Aorta (tissue), 5 donors: ENCODE measurements at regions not wholly inside any gene's neighbourhood (a gene's known extent, or its start where the extent isn't known, plus 50 kb on each side); places are given as distances from the start of the nearest gene placed in this dataset.

Experiments used
- ATAC-seq: fragments of 200-7000 bp; cut with Tn5 transposase; one replicate; pipeline ENCODE4 v1.9.1; 2022; ENCODE audit warnings: moderate library complexity; ENCODE audit not compliant: low FRiP score
- DNase-seq, 2 donors: peaks; one replicate each; pipeline ENCODE4 v3.0.0-alpha.2; 2020
- H3K27ac ChIP-seq, 2 donors: one replicate each; pipeline ENCODE4 v1.5.1; 2013; ENCODE audit warnings: low read length in 2 of 2, mild to moderate bottlenecking in 2 of 2, moderate library complexity in 2 of 2, control low read depth in 1 of 2, inconsistent platforms in 1 of 2, low read depth in 1 of 2
- H3K27me3 ChIP-seq, 2 donors: one replicate each; pipeline ENCODE4 v1.6.1; 2013; ENCODE audit warnings: control low read depth in 1 of 2, low read length in 1 of 2, mild to moderate bottlenecking in 1 of 2, moderate library complexity in 1 of 2; ENCODE audit not compliant: insufficient read depth in 2 of 2, control insufficient read depth in 1 of 2
- H3K36me3 ChIP-seq, 2 donors: one replicate each; pipeline ENCODE4 v1.6.1; 2013; ENCODE audit warnings: control low read depth in 1 of 2, low read length in 1 of 2, mild to moderate bottlenecking in 1 of 2; ENCODE audit not compliant: insufficient read depth in 2 of 2, control insufficient read depth in 1 of 2
- H3K4me1 ChIP-seq, 2 donors: one replicate each; pipeline ENCODE4 v1.6.1; 2013; ENCODE audit warnings: low read length in 2 of 2, control low read depth in 1 of 2, mild to moderate bottlenecking in 1 of 2, moderate library complexity in 1 of 2; ENCODE audit not compliant: insufficient read depth in 2 of 2, control insufficient read depth in 1 of 2
- H3K4me3 ChIP-seq, 2 donors: one replicate each; pipeline ENCODE4 v1.5.1; 2013; ENCODE audit warnings: low read length in 2 of 2, control low read depth in 1 of 2, mild to moderate bottlenecking in 1 of 2
- H3K9me3 ChIP-seq: one replicate; pipeline ENCODE4 v1.6.1; 2013; ENCODE audit warnings: mild to moderate bottlenecking, low read length; ENCODE audit not compliant: control insufficient read depth
- WGBS, 2 donors: extraction: QIAGEN DNeasy Blood & Tissue Kit; methylation state at CpG; one replicate each; pipeline ENCODE4 v1.1.7; 2013; 5-methylcytosine and 5-hydroxymethylcytosine counted together
- intact Hi-C, 2 donors: fragments of 100-400 bp; cut with DNase I; formaldehyde crosslinking; loops; one replicate each; pipeline versions ENCODE4 v1.14.2 to v1.15.0; 2022
- donor health status: healthy with polysubstance abuse.
- donor health status: Bipolar disorder and iron deficiency.
- donor health status: DM: no; HTN: no; CAD: no.
- donor health status: DM: no; HTN: no; CAD: no.
- donor health status: DM: yes; HTN: yes; CAD: no.

DNA sequence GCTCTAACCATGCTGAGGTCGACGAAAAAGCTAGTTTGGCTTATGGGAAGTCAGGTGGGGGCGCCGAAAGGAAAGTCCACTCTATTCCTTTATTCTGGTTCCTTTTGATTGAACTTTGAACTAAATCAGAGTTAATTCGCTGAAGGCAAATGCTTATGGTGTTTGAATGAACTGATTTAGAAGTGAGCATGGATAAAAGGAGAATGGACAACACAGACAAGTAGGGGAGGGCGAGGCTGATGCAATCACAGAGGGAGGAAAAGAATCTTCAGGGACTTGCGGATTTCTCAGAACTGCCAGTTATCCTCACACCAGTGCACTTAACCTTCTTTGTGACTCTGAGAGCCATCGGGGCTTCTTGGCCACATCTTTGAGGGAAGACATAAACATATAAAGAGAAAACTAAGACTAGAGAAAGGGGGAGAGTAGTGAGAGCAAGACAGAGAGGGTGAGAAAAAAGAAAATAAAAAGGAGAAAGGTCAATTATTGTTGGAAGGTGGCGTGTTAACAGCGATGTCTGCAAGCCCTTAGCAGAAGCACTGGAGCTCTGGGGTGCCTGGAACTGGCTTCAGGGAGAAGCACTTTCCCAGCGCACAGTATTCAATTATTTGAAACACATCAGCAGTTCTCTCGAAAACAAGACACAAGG lies 59.2 kb downstream of the PABIR2 start:
- H3K4me3 ChIP-seq, result no peak overlapping the region
- no peak for DNase-seq
- H3K4me1 ChIP-seq, result no peaks in the 10 kb centered on the region
- H3K36me3 ChIP-seq, result no peaks in the 10 kb centered on the region
- no peak for ATAC-seq
- H3K27me3 ChIP-seq, result no peaks in the 10 kb centered on the region
- no peak overlapping the region for H3K27ac ChIP-seq
- 69 to 91% methylated on average over 12 of the region's 12 CpGs for WGBS, 2 donors
- H3K9me3 ChIP-seq, result no peaks in the 10 kb centered on the region
- intact Hi-C loops, result no loop called here

GRCh38 chrX:134737061-134737460 lies 59.9 kb downstream of the PABIR2 start:
- DNase-seq (no peak), ATAC-seq (peak; percentile 67)
- WGBS, 2 donors, result 15 to 41% methylated on average over 6 of the region's 6 CpGs
- intact Hi-C loops, result no loop called here
- Histone ChIP-seq H3K27me3 (no peaks in the 10 kb centered on the region), H3K4me3 (no peak overlapping the region), H3K27ac (no peak overlapping the region), H3K9me3 (no peaks in the 10 kb centered on the region), H3K4me1 (no peaks in the 10 kb centered on the region), H3K36me3 (no peaks in the 10 kb centered on the region)

GRCh38 chrX:134736356-134736755 lies 60.6 kb downstream of the PABIR2 start:
- Histone ChIP-seq H3K27ac (no peak overlapping the region), H3K27me3 (no peaks in the 10 kb centered on the region), H3K9me3 (no peaks in the 10 kb centered on the region), H3K4me3 (no peak overlapping the region), H3K36me3 (no peaks in the 10 kb centered on the region), H3K4me1 (no peaks in the 10 kb centered on the region)
- ATAC-seq (no peak), DNase-seq (no peak)
- intact Hi-C loops, result no loop called here
- WGBS, 2 donors, result 80 to 95% methylated on average over 7 of the region's 7 CpGs

DNA sequence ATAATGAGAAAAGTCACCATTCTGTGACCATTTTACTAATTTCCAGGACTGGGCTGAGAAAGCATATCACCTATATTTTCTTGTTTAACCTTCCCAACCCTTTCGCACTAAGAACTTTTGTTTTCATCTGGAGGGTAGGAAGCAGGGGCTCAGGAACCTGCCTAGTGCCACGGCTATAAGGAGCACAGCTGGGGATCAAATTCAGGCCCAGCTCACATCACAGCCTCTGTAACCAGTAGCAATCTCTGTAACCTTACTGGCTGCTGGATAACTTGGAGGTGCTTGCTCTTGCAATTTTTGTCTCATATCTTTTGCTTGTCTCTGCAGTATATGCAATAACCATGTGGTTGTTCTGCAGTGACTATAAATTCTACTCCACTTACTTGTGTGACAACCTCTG lies 62.0 kb downstream of the PABIR2 start:
- Histone ChIP-seq H3K36me3 (no peaks in the 10 kb centered on the region), H3K27ac (no peak overlapping the region), H3K27me3 (no peaks in the 10 kb centered on the region), H3K4me3 (no peak overlapping the region), H3K9me3 (no peaks in the 10 kb centered on the region), H3K4me1 (no peaks in the 10 kb centered on the region)
- 80 to 93% methylated on average over 2 of the region's 2 CpGs for WGBS, 2 donors
- intact Hi-C loops, result no loop called here
- no peak for ATAC-seq
- DNase-seq, result no peak

GRCh38 chrX:134734466-134734952 lies 62.5 kb downstream of the PABIR2 start:
- Histone ChIP-seq H3K36me3 (no peaks in the 10 kb centered on the region), H3K4me1 (no peaks in the 10 kb centered on the region), H3K4me3 (no peak overlapping the region), H3K27ac (no peak overlapping the region), H3K9me3 (no peaks in the 10 kb centered on the region), H3K27me3 (no peaks in the 10 kb centered on the region)
- ATAC-seq (no peak), DNase-seq (no peak)
- intact Hi-C loops, result no loop called here
- 69 to 84% methylated on average over 4 of the region's 4 CpGs for WGBS, 2 donors

- no peaks in the 10 kb centered on the region for H3K9me3 ChIP-seq
- H3K27me3 ChIP-seq, result no peaks in the 10 kb centered on the region
- intact Hi-C loops, result no loop called here
- no peak overlapping the region for H3K27ac ChIP-seq
- DNase-seq (no peak), ATAC-seq (no peak)
- no peak overlapping the region for H3K4me3 ChIP-seq
- WGBS, 2 donors, result 48 to 79% methylated on average over 2 of the region's 2 CpGs
- no peaks in the 10 kb centered on the region for H3K4me1 ChIP-seq
- no peaks in the 10 kb centered on the region for H3K36me3 ChIP-seq
Measured at GRCh38 chrX:134733591-134733990, 63.4 kb downstream of the PABIR2 start.

DNA sequence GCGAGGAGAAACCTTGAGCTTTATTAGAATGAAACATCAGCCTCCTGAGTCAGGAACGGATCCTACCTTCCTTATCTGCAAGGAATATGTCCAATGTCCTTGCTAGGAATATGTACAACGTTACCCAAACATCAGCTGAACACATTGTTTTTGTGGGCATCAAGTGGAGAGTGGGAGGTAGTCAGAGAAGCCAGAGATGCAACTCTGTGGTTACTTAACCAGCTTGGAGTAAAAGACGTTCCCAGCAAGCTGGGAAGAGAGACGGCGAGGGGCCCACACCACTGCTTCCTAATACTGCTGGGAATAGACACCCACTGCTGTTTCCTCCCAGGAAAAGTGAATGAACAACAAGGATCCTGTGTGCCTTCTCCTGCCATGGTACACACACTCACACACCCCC lies 64.3 kb downstream of the PABIR2 start:
- DNase-seq (no peak), ATAC-seq (no peak)
- H3K27ac ChIP-seq, result no peak overlapping the region
- intact Hi-C loops, result no loop called here
- H3K36me3 ChIP-seq, result no peaks in the 10 kb centered on the region
- no peaks in the 10 kb centered on the region for H3K4me1 ChIP-seq
- 28 to 39% methylated on average over 6 of the region's 6 CpGs for WGBS, 2 donors
- H3K4me3 ChIP-seq, result no peak overlapping the region
- H3K27me3 ChIP-seq, result no peaks in the 10 kb centered on the region
- no peaks in the 10 kb centered on the region for H3K9me3 ChIP-seq

DNA sequence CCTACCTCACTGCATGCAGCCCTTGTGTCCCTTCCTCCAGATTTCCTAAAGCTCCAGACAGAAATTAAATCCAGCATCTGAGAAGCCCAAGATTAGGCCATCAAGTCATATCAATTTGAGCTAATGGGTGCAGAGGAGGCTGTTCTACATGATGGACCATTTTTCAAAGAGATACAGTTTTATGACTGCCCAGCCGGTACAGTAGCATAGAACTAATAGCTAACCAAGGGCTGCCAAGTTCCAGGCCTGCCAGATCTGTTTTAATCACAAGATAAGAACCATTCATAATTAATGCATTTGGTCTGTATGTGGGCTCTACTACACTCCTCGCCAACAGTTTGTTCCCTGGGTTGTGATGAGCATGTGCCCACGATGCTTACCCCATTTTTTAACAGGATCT lies 64.9 kb downstream of the PABIR2 start:
- Histone ChIP-seq H3K27ac (no peak overlapping the region), H3K4me1 (no peaks in the 10 kb centered on the region), H3K27me3 (no peaks in the 10 kb centered on the region), H3K9me3 (no peaks in the 10 kb centered on the region), H3K36me3 (no peaks in the 10 kb centered on the region), H3K4me3 (no peak overlapping the region)
- no peak for ATAC-seq
- intact Hi-C loops, result no loop called here
- no peak for DNase-seq
- 69 to 73% methylated on average over 3 of the region's 3 CpGs for WGBS, 2 donors

DNA sequence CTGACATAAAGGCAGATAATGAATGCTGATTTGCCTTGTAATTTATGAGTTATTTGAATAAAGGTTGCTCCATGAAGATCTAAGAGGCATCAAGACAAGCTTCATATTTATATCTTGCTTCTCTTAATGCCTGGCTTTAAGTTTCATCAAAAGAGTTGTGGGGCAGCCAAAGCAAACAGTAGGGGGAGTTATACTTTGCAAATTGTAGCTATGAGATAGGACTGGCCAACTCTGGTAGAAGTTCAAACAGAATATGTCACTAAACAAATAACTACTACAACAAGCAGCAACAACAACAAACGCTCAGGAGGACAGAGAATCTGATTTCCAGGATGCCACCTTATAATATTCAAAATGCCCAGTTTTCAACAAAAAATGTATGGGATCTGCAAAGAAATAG lies 69.1 kb upstream of the PLAC1 start:
- H3K4me1 ChIP-seq, result no peaks in the 10 kb centered on the region
- H3K27me3 ChIP-seq, result no peaks in the 10 kb centered on the region
- no peaks in the 10 kb centered on the region for H3K9me3 ChIP-seq
- no peak overlapping the region for H3K4me3 ChIP-seq
- DNase-seq (no peak), ATAC-seq (no peak)
- no peak overlapping the region for H3K27ac ChIP-seq
- no peaks in the 10 kb centered on the region for H3K36me3 ChIP-seq
- 52 to 71% methylated on average over 1 of the region's 1 CpG for WGBS, 2 donors
- intact Hi-C loops, result no loop called here
